ENCODE measurements at regions not wholly inside any gene's neighbourhood (a gene's known extent, or its start where the extent isn't known, plus 50 kb on each side); places are given as distances from the start of the nearest gene placed in this dataset.

DNA sequence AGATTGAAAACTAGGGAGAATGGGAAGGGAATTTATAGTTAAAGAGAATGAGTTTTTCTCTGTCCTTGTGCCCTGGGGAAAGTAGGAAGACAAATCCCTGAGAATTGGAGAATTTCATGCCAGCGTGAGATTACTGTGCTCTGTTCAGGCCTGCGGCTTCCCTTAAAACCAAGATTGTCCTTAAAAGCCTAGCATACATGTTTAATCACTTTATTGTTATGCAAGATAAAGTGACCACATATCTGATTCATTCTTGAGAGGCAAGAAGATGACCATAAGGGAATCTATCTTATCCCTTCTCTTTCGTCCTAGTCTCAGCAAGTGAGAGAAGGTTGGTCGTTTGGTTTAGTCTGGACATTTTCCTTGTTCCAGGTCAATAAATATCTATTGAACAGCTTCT is 75.9 kb downstream of the ADCYAP1 start:
- DNase-seq (ENCODE audit: low read depth): no peak
- TF ChIP-seq, protein P1, sequence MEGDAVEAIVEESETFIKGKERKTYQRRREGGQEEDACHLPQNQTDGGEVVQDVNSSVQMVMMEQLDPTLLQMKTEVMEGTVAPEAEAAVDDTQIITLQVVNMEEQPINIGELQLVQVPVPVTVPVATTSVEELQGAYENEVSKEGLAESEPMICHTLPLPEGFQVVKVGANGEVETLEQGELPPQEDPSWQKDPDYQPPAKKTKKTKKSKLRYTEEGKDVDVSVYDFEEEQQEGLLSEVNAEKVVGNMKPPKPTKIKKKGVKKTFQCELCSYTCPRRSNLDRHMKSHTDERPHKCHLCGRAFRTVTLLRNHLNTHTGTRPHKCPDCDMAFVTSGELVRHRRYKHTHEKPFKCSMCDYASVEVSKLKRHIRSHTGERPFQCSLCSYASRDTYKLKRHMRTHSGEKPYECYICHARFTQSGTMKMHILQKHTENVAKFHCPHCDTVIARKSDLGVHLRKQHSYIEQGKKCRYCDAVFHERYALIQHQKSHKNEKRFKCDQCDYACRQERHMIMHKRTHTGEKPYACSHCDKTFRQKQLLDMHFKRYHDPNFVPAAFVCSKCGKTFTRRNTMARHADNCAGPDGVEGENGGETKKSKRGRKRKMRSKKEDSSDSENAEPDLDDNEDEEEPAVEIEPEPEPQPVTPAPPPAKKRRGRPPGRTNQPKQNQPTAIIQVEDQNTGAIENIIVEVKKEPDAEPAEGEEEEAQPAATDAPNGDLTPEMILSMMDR (IDR thresholded peaks at IDR 0.05; ENCODE audit: insufficient read depth, low read depth, low read length, missing control alignments): no peak
- H3K4me3 ChIP-seq (ENCODE audit: low read length): no peak overlapping the region

DNA sequence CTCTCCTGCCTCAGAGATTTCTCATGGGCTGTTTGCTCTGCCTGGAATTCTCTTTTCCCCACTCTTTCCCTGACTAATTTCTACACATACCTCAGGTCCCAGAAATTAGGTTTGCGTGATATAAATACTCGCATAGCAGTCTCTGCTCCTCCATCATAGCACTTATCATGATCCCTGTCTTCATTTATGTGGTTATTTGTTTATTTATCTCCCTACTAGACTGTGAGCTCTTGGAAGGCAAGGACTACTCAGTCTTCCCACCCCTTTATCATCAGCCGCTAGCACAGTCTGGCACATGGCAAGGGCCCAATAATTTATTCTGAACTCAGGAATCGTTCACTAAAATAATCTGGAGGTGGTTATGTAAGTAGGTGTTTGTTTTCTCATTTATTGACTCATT is 79.3 kb downstream of the ADCYAP1 start:
- no peak for DNase-seq (ENCODE audit: low read depth)
- TF ChIP-seq, protein P1 (IDR thresholded peaks at IDR 0.05; ENCODE audit: insufficient read depth, low read depth, low read length, missing control alignments): no peak
- H3K4me3 ChIP-seq (ENCODE audit: low read length): no peak overlapping the region

DNA sequence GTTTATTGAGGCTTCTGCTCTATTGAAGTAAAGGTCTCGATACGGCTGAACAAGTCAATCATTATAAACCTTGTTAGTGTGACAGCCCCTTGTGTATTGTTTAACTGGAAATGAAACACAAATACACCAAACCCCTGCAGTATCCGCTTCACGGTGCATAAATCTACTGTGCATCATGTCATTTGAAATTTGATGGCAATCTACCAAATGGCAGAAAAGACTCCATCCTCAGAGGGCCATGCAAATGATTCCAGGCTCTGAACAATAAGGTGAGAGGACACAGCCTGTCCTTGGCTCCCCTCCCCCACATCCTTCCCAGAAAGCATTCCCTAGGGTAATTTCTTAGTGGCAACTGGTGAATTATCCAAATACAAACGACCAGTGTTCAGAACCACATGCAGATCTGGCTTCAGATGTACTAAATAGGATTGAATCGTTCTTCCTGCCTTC is 80.6 kb downstream of the ADCYAP1 start:
- no peak overlapping the region for H3K4me3 ChIP-seq (ENCODE audit: low read length)
- TF ChIP-seq, protein P1 (IDR thresholded peaks at IDR 0.05; ENCODE audit: insufficient read depth, low read depth, low read length, missing control alignments): no peak
- no peak for DNase-seq (ENCODE audit: low read depth)

DNA sequence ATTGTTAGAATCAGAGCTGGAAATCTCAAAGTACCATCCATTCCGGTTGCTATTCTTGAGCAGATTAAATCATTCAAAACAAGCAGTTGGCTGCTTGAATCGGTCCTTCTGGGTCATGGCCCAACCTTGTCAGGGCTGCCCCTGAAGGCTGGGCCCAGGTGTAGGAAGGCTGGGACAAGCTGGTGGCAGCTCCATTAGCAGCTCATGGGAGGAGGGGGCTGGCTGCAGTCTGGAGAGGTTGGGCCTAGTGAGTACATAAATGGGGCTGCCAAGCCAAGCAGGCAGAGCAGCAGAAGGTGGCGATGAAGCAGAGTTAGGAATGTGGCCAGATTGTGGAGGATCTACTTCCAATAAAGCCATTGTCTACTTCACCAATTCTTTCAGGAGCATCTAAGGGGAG is 81.4 kb downstream of the ADCYAP1 start:
- DNase-seq (ENCODE audit: low read depth): no peak
- TF ChIP-seq, protein P1 (IDR thresholded peaks at IDR 0.05; ENCODE audit: insufficient read depth, low read depth, low read length, missing control alignments): no peak

DNA sequence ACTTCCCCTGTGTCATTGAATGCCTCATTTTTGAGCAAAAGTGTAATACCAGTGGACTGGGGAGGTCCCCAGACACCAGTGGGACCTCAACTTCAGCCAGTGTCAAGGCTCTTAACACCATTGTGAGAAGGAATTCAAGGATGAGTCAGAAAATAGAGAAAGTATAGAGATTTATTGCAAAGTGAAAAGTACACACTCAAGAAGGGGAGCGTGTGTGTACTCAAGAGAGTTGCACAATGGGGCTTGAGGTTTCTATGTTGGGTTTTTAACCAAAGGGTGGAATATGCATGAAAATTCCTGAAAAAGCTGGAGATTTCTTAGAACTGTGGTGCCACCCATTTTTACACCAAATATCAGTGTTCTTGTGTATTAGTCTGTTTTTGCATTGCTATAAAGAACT is 81.9 kb downstream of the ADCYAP1 start:
- no peak overlapping the region for H3K4me3 ChIP-seq (ENCODE audit: low read length)
- TF ChIP-seq, protein P1 (IDR thresholded peaks at IDR 0.05; ENCODE audit: insufficient read depth, low read depth, low read length, missing control alignments): no peak
- no peak for DNase-seq (ENCODE audit: low read depth)

More for the DNA sequence above, 81.4 kb downstream of the ADCYAP1 start:
- no peak overlapping the region for H3K4me3 ChIP-seq (ENCODE audit: low read length)

DNA sequence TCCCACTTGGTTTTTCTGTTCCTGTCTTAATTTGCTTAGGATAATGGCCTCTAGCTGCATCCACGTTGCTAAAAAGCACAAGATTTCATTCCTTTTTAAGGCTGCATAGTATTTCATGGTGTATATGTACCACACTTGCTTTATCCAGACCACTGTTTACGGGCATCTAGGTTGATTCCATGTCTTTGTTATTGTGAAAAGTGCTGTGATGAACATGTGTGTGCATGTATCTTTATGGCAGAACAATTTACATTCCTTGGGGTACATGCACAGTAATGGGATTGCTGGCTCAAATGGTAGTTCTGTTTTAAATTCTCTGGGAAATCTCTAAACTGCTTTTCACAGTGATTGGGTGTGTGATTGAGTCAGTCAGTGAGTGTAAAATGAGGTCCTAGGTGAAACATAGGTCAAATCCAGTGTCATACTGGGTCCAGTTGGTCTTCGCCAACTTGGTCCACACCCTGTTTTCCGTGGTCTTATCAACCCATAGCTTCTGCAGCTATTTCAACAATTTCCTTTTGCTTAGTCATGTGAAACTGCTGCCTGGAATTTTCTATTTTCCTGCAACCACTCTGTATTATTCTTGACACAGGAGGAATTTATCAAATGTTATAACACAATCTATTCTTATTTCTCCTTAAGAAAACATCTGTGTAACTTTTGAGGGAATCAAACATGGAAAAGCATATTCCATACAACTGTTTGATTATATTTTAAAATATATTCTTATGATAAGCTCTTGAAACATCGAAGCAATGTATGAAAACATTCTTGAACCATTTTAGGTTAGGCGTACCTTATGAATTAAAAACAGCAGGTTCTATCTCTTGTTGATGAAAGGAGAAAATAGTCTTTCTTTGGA is 82.9 kb downstream of the ADCYAP1 start:
- TF ChIP-seq, protein P1 (IDR thresholded peaks at IDR 0.05; ENCODE audit: insufficient read depth, low read depth, low read length, missing control alignments): no peak
- no peak overlapping the region for H3K4me3 ChIP-seq (ENCODE audit: low read length)
- DNase-seq (ENCODE audit: low read depth): no peak

DNA sequence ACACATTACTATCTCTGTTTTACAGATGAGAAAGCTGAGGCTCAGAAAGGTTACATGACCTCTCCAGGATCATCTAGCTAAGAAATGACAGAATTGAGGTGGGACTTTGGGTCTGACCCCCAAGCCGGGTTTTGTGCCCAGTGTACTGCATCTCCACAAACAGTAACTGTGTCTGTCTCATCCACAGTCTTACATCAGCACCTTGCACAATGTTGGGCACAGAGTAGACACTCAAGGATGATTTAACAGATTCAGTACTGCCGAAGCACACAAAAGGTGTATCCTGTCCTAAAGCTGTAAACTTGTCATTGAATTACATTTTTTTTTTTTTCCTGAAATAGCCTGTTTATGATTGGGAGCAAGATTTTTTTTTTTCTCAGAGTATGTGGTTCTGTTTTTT is 84.8 kb downstream of the ADCYAP1 start:
- TF ChIP-seq, protein P1 (IDR thresholded peaks at IDR 0.05; ENCODE audit: insufficient read depth, low read depth, low read length, missing control alignments): no peak
- no peak overlapping the region for H3K4me3 ChIP-seq (ENCODE audit: low read length)
- DNase-seq (ENCODE audit: low read depth): no peak
